GM18498 (cell line): ENCODE measurements at regions not wholly inside any gene's neighbourhood (a gene's known extent, or its start where the extent isn't known, plus 50 kb on each side); places are given as distances from the start of the nearest gene placed in this dataset.

ENCODE experiments used
- ATAC-seq: cut with Tn5 transposase; IDR thresholded peaks from one replicate; pipeline ENCODE4 v1.9.1; 2021; ENCODE audit warnings: mild to moderate bottlenecking, moderate library complexity; ENCODE audit not compliant: unreplicated experiment

- no peak for ATAC-seq
Measured at GRCh38 chr5:60014331-60014730, 120.8 kb upstream of the PDE4D start.

- no peak for ATAC-seq
Measured at GRCh38 chr5:60010853-60011252, 117.3 kb upstream of the PDE4D start.

GRCh38 chr5:60010328-60010727 lies 116.8 kb upstream of the PDE4D start:
- no peak for ATAC-seq

- ATAC-seq: no peak
Measured at GRCh38 chr5:60007729-60008128, 114.2 kb upstream of the PDE4D start.

- ATAC-seq: no peak
Measured at GRCh38 chr5:59999056-59999455, 105.5 kb upstream of the PDE4D start.

- no peak for ATAC-seq
Measured at GRCh38 chr5:59992206-59992605, 98.7 kb upstream of the PDE4D start.

GRCh38 chr5:59988396-59988795 lies 94.9 kb upstream of the PDE4D start:
- ATAC-seq: no peak

GRCh38 chr5:59976342-59976741 lies 82.8 kb upstream of the PDE4D start:
- no peak for ATAC-seq

- ATAC-seq: no peak
Measured at GRCh38 chr5:59972043-59972442, 78.5 kb upstream of the PDE4D start.

- ATAC-seq: no peak
Measured at GRCh38 chr5:59959330-59959729, 65.8 kb upstream of the PDE4D start.

GRCh38 chr5:59956130-59956783 lies 62.7 kb upstream of the PDE4D start:
- no peak for ATAC-seq

GRCh38 chr5:59955241-59955640 lies 61.7 kb upstream of the PDE4D start:
- ATAC-seq: no peak

GRCh38 chr5:59943452-59944113 lies 50.1 kb upstream of the PDE4D start:
- ATAC-seq: no peak
